H1 (cell line): ENCODE measurements at regions not wholly inside any gene's neighbourhood (a gene's known extent, or its start where the extent isn't known, plus 50 kb on each side); places are given as distances from the start of the nearest gene placed in this dataset.

Experiments
- CTCF ChIA-PET: fragments of 300-600 bp; sonication (Branson Sonifier 250); formaldehyde crosslinking; loops from one replicate; lab custom pipeline; 2021; ENCODE audit not compliant: partially characterized antibody; lab: Charles Lee
- POLR2A ChIA-PET: fragments of 300-600 bp; sonication (Branson Sonifier 250); formaldehyde crosslinking; loops from one replicate; lab custom pipeline; 2021; ENCODE audit warnings: inconsistent platforms; ENCODE audit not compliant: partially characterized antibody; lab: Charles Lee
- DNase-seq, 2 experiments: peaks; one replicate each; pipeline versions ENCODE4 v3.0.0 to v3.0.0-alpha.2; 2010 to 2022; ENCODE audit warnings: low spot score in 2 of 2, low read depth in 1 of 2, mixed read lengths in 1 of 2
- FAIRE-seq: peaks from 2 replicates; lab custom pipeline; 2011; peaks lifted over from hg19 to GRCh38; lab: Jason Lieb, UNC
- H2AFZ ChIP-seq: 2 replicates; pipeline ENCODE4 v1.8.1; 2012; ENCODE audit warnings: low read length, inconsistent platforms
- H2AK5ac ChIP-seq: 2 replicates; pipeline ENCODE4 v1.6.1; 2013; ENCODE audit warnings: low read depth, low read length
- H2BK120ac ChIP-seq: replicated peaks from 2 replicates; pipeline ENCODE3; 2013; ENCODE audit warnings: low read depth, low read length, inconsistent platforms
- H2BK12ac ChIP-seq: 2 replicates; pipeline ENCODE4 v1.6.1; 2013; ENCODE audit warnings: low read depth, low read length
- H2BK15ac ChIP-seq: 2 replicates; pipeline ENCODE4 v1.6.1; 2013; ENCODE audit warnings: low read length
- H2BK20ac ChIP-seq: 2 replicates; pipeline ENCODE4 v1.6.1; 2013; ENCODE audit warnings: low read length
- H2BK5ac ChIP-seq: 2 replicates; pipeline ENCODE4 v1.6.1; 2013; ENCODE audit warnings: low read depth, low read length
- H3K14ac ChIP-seq: 2 replicates; pipeline ENCODE4 v1.6.1; 2013; ENCODE audit warnings: inconsistent platforms; ENCODE audit not compliant: insufficient read length
- H3K18ac ChIP-seq: 2 replicates; pipeline ENCODE4 v1.6.1; 2013; ENCODE audit warnings: low read length; ENCODE audit errors: extremely low read depth
- H3K23ac ChIP-seq: 2 replicates; pipeline ENCODE4 v1.6.1; 2013; ENCODE audit warnings: inconsistent platforms; ENCODE audit not compliant: insufficient read length
- H3K23me2 ChIP-seq: 2 replicates; pipeline ENCODE4 v1.6.1; 2013; ENCODE audit warnings: low read depth, low read length
- H3K27ac ChIP-seq: 2 replicates; pipeline ENCODE4 v1.6.1; 2011; ENCODE audit warnings: low read depth, low read length, inconsistent platforms
- H3K27me3 ChIP-seq, 4 experiments: replicated peaks in 1 of 4; 1 replicate in 1 of 4; 2 replicates in 3 of 4; pipeline versions ENCODE4 v1.6.1 to v1.8.1; 2011 to 2013; ENCODE audit warnings: low read length in 3 of 4, mild to moderate bottlenecking in 3 of 4, inconsistent platforms in 2 of 4, mixed read lengths in 2 of 4, moderate library complexity in 1 of 4; ENCODE audit not compliant: control insufficient read depth in 3 of 4, insufficient read depth in 3 of 4; ENCODE audit errors: extremely low read depth in 1 of 4
- H3K36me3 ChIP-seq, 4 experiments: 2 replicates each; pipeline versions ENCODE4 v1.6.1 to v1.8.1; 2011 to 2013; ENCODE audit warnings: mild to moderate bottlenecking in 4 of 4, low read length in 3 of 4, moderate library complexity in 2 of 4, control low read depth in 1 of 4, inconsistent platforms in 1 of 4; ENCODE audit not compliant: insufficient read depth in 4 of 4, control insufficient read depth in 2 of 4
- H3K4ac ChIP-seq: replicated peaks from 2 replicates; pipeline ENCODE3; 2013; ENCODE audit warnings: low read length, low read depth, mixed read lengths, inconsistent platforms; ENCODE audit not compliant: insufficient read length
- H3K4me1 ChIP-seq, 4 experiments: replicated peaks in 1 of 4; 1 replicate in 1 of 4; 2 replicates in 3 of 4; pipeline versions ENCODE4 v1.6.1 to v1.8.1; 2011 to 2013; ENCODE audit warnings: low read length in 3 of 4, inconsistent platforms in 2 of 4, mixed read lengths in 1 of 4; ENCODE audit not compliant: insufficient read depth in 4 of 4, control insufficient read depth in 3 of 4
- H3K4me2 ChIP-seq, 2 experiments: 2 replicates each; pipeline versions ENCODE4 v1.6.1 to v1.8.1; 2011 to 2013; ENCODE audit warnings: low read depth in 2 of 2, low read length in 2 of 2, control low read depth in 1 of 2, inconsistent platforms in 1 of 2, mild to moderate bottlenecking in 1 of 2; ENCODE audit not compliant: insufficient read depth in 1 of 2
- H3K4me3 ChIP-seq, 4 experiments: fragments of 200-600, 300-600 bp in 1 of 4; sonication (generic), shearing (Covaris generic), sonication (Bioruptor Twin) in 1 of 4; 2 replicates each; pipeline versions ENCODE4 v1.5.1 to v1.8.1; 2011 to 2016; ENCODE audit warnings: low read length in 4 of 4, low read depth in 3 of 4, control low read depth in 2 of 4, inconsistent platforms in 2 of 4, mild to moderate bottlenecking in 2 of 4, mixed read lengths in 1 of 4, moderate library complexity in 1 of 4; ENCODE audit not compliant: insufficient read depth in 2 of 4; ENCODE audit errors: extremely low read depth in 1 of 4
- H3K56ac ChIP-seq: replicated peaks from 2 replicates; pipeline ENCODE3; 2013; ENCODE audit warnings: low read depth, mild to moderate bottlenecking, mixed read lengths, low read length, inconsistent platforms; ENCODE audit not compliant: insufficient read length
- H3K79me1 ChIP-seq: 2 replicates; pipeline ENCODE4 v1.6.1; 2013; ENCODE audit warnings: low read depth, low read length, control low read depth
- H3K79me2 ChIP-seq, 2 experiments: 2 replicates each; pipeline versions ENCODE4 v1.6.1 to v1.8.1; 2012 to 2013; ENCODE audit warnings: low read length in 2 of 2, mild to moderate bottlenecking in 2 of 2, inconsistent platforms in 1 of 2; ENCODE audit not compliant: insufficient read depth in 2 of 2, control insufficient read depth in 1 of 2
- H3K9ac ChIP-seq, 4 experiments: replicated peaks in 1 of 4; 1 replicate in 1 of 4; 2 replicates in 3 of 4; pipeline versions ENCODE4 v1.6.1 to v1.8.1; 2011 to 2013; ENCODE audit warnings: low read depth in 3 of 4, low read length in 3 of 4, control low read depth in 2 of 4, mild to moderate bottlenecking in 2 of 4, moderate library complexity in 2 of 4, inconsistent platforms in 1 of 4; ENCODE audit errors: extremely low read depth in 1 of 4
- H3K9me3 ChIP-seq, 2 experiments: 2 replicates each; pipeline versions ENCODE4 v1.6.1 to v1.8.1; 2012 to 2013; ENCODE audit warnings: mild to moderate bottlenecking in 2 of 2, moderate library complexity in 2 of 2, control low read depth in 1 of 2, inconsistent platforms in 1 of 2, low read depth in 1 of 2, low read length in 1 of 2, mixed read lengths in 1 of 2; ENCODE audit not compliant: insufficient read depth in 2 of 2
- H4K20me1 ChIP-seq, 2 experiments: replicated peaks in 1 of 2; 2 replicates each; pipeline versions ENCODE3 to v1.8.1; 2011 to 2013; ENCODE audit warnings: inconsistent platforms in 2 of 2, low read length in 2 of 2, mild to moderate bottlenecking in 1 of 2; ENCODE audit not compliant: insufficient read depth in 2 of 2, control insufficient read depth in 1 of 2
- H4K5ac ChIP-seq: 2 replicates; pipeline ENCODE4 v1.6.1; 2013; ENCODE audit warnings: low read length, low read depth, mixed read lengths, inconsistent platforms; ENCODE audit not compliant: insufficient read length
- H4K8ac ChIP-seq: 2 replicates; pipeline ENCODE4 v1.8.0; 2013; ENCODE audit warnings: mild to moderate bottlenecking, moderate library complexity, low read length, inconsistent platforms; ENCODE audit not compliant: insufficient read depth; ENCODE audit errors: extremely low read depth
- H4K91ac ChIP-seq: replicated peaks from 2 replicates; pipeline ENCODE3; 2013; ENCODE audit warnings: low read length, mixed read lengths, inconsistent platforms; ENCODE audit not compliant: insufficient read length
- POLR2A ChIP-seq, 2 experiments: IDR thresholded peaks; 1 replicate in 1 of 2; 2 replicates in 1 of 2; pipeline ENCODE4 v1.6.1; 2011; ENCODE audit warnings: low read depth in 2 of 2, low read length in 2 of 2, mild to moderate bottlenecking in 2 of 2; ENCODE audit errors: control extremely low read depth in 1 of 2
- WGBS, 2 experiments: shearing (Covaris generic) in 1 of 2; methylation state at CpG; one replicate each; pipeline versions ENCODE4 v1.1.6 to v1.1.7; 2013 to 2015; ENCODE audit warnings: low lambda C conversion rate in 2 of 2, mixed read lengths in 2 of 2, inconsistent platforms in 1 of 2, low coverage in 1 of 2, missing lambda C conversion rate in 1 of 2; ENCODE audit not compliant: insufficient replicate concordance in 2 of 2, insufficient coverage in 1 of 2, insufficient read length in 1 of 2; ENCODE audit errors: extremely low coverage in 1 of 2, missing lambda C conversion rate in 1 of 2; 5-methylcytosine and 5-hydroxymethylcytosine counted together

GRCh38 chr3:191901741-191902140, 440.8 kb downstream of the PYDC2 start:
- Histone ChIP-seq H4K91ac (no peak overlapping the region), H3K36me3 (no peaks in the 10 kb centered on the region), H3K23ac (no peak overlapping the region), H4K8ac (no peak overlapping the region), H3K56ac (no peak overlapping the region), H2BK5ac (no peak overlapping the region), H3K23me2 (no peaks in the 10 kb centered on the region; the same call in 1 of the 2 replicates), H4K5ac (no peak overlapping the region), H3K79me2 (no peaks in the 10 kb centered on the region), H2BK20ac (no peak overlapping the region), H3K18ac (no peak overlapping the region), H2BK15ac (no peak overlapping the region), H3K79me1 (no peaks in the 10 kb centered on the region), H2AFZ (no peak overlapping the region), H3K4me3 (no peak overlapping the region), H3K4me2 (no peak overlapping the region), H3K9me3 (no peaks in the 10 kb centered on the region), H4K20me1 (no peaks in the 10 kb centered on the region), H3K4me1 (no peaks in the 10 kb centered on the region), H2AK5ac (no peak overlapping the region), H2BK12ac (no peak overlapping the region), H3K14ac (no peak overlapping the region), H2BK120ac (no peak overlapping the region), H3K4ac (no peak overlapping the region), H3K9ac (no peak overlapping the region), H3K27me3 (no peaks in the 10 kb centered on the region), H3K27ac (no peak overlapping the region)
- POLR2A ChIA-PET, result no interaction called here
- CTCF ChIA-PET, result no interaction called here
- WGBS, 2 experiments, result 97% methylated on average over 2 of the region's 2 CpGs; no CpG with 5 or more reads in 1 of the 2 experiments
- no peak for FAIRE-seq
- TF ChIP-seq POLR2A (IDR thresholded peaks at IDR 0.05; ENCODE audit: control extremely low read depth in 1 of 2, low read depth in 2 of 2, low read length in 2 of 2), result no peak
- DNase-seq, result no peak
